DMS53 (cell line): ENCODE measurements at regions not wholly inside any gene's neighbourhood (a gene's known extent, or its start where the extent isn't known, plus 50 kb on each side); places are given as distances from the start of the nearest gene placed in this dataset.

Experiments
- DNase-seq: peaks from one replicate; lab custom pipeline; 2025; lab: John Stamatoyannopoulos, UW

GRCh38 chr2:67241453-67241852 lies 155.7 kb upstream of the ETAA1 start:
- no peak for DNase-seq

DNA sequence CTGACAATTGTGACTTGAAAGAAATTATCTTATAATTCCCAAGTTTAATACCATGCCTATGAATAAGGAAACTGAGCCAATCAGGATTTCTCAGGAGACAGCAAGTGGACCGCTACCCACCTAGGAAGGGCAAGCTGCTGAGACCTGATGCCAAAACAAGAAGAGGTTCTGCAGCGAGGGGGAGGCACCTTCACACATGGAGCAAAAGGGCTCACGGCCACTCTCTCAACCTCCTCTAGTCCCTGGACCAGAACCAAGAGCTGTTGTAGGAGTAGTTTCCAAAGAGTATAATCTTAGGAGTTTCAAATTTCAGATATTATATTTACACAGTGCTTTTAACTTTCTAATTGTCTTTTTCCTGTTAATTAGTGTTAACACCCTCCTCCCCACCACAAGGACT lies 154.7 kb upstream of the ETAA1 start:
- no peak for DNase-seq

GRCh38 chr2:67243919-67244318 lies 153.2 kb upstream of the ETAA1 start:
- peak; percentile 45 for DNase-seq

DNA sequence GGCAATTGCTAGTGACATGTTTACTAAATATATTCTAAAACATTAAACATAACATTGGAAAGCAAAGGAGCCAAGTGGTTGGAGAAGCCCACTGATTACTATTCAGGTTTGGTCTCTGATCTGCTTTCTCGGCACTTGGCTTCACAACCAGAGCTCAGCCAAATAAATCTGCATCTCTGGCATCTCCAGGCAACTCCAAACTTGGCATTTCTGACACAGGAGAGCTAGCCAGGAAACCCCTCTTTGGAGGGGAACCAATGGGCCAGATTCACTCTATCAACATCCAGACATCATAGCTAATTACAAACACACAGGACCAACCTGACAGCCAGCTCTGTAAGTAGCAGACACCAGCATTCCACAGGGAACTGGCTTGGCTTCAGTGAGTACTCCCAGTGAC lies 150.3 kb upstream of the ETAA1 start:
- no peak for DNase-seq

- no peak for DNase-seq
These were observed 145.4 kb upstream of the ETAA1 start for GRCh38 chr2:67251741-67252140.

DNA sequence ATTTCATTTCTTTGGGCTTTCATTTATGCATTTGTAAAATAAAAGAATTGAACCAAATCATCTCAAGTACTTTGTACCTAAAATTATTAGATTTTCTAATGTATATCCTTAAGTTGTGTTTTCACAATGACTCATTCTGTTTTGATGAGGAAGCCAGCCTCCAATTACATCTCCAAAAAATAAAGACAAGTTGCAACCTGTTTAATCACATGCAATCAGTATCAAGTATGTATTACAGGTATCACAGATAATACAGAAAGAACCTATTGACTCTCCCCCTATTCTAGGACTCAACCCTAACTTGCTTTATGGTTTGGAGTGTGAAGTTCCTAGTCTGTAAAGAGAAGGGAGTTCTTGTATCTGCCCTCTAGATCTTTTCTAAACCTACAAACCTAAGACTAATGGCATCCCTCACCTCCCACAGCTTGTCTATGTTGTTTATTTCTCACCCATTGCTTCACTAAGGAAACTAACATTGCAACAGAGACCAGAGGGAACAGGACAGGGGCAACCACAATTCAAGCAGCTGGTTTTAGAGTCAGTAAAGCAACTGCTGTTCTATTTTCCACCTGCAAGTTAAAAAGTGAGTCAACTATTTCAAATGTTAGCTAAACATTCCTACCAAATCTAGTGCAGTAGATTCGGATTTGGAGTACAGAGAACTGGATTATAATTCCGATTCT lies 141.1 kb upstream of the ETAA1 start:
- peak; percentile 58 for DNase-seq

GRCh38 chr2:67256892-67257291 lies 140.2 kb upstream of the ETAA1 start:
- DNase-seq = no peak

DNA sequence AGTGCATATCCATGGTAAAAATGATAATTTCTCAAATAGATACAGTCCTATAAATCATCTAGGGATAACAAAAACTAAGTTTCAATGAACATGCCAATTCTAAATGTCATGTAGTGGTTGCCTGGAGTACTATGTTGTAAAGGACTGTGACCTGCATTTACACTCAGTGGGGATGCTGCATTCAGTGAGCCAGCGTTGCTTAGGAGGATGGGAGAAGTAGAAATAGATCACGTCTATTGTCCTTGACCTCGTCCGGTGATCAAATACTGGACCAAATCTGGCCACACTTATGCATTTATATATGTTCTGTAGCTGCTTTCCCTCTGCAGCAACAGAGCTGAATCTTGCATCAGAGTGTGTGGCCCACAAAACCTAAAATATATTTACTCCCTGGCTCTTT lies 139.0 kb upstream of the ETAA1 start:
- no peak for DNase-seq

DNA sequence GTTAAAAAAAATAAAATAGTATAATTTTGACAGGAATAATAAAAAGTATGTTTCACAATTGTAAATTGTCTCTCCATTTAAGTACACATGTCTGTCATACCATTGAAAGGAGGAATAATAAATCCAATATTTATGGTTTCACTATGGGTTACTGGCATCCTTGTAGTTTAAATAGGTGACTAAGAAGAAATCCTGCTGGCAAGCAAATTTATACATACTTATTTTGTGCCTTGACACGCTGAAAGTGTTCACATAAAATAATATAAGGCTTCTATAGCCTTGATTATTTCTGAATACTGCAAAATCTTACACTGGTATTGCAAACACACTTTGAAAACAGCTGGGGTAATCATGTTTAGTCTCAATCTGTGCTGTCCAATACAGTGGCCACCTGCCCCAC lies 138.3 kb upstream of the ETAA1 start:
- no peak for DNase-seq

GRCh38 chr2:67259556-67260342 lies 137.4 kb upstream of the ETAA1 start:
- peak; percentile 62 for DNase-seq

- no peak for DNase-seq
These were observed 136.5 kb upstream of the ETAA1 start for GRCh38 chr2:67260343-67261277.

GRCh38 chr2:67267241-67267640 lies 129.9 kb upstream of the ETAA1 start:
- no peak for DNase-seq

- DNase-seq = no peak
These were observed 128.3 kb upstream of the ETAA1 start for GRCh38 chr2:67268797-67269196.

DNA sequence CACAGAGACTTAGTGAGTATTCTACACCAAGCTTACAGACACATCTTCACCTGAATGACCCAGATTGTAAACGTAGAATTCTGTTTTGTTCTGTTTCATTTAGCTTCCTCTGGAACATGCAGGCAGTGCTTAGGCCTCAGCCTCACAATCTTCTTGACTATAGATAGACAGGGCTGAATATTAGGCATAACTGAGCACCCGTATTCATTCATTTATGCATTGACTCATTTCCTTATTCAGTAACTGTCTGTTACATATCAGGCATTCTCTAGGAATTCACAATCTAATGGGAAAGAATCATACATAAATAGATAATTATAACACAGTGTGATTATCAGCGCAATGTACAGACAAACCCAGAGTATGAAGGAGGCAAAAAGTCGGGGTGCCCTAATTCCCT lies 124.9 kb upstream of the ETAA1 start:
- DNase-seq = no peak

GRCh38 chr2:67277450-67277849 lies 119.7 kb upstream of the ETAA1 start:
- DNase-seq = peak; percentile 6

DNA sequence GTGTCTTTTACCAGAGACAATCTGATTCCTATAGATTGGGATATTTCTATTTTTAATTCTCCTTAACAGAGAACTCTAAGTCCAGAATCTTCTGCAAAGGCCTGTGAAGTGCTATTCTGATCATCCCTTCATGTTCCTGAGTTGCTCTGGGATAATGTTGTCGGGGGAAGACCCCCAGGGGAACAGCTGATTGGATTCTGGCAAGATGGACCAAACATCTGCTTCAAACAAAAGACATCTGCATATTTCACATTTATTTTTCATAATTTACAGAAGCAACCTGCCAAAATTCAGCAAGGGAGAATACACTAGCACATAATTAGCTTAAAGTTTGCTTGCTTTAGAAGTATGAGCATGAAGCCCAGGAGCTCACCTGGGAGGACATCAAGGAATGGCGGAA lies 116.0 kb upstream of the ETAA1 start:
- no peak for DNase-seq

DNA sequence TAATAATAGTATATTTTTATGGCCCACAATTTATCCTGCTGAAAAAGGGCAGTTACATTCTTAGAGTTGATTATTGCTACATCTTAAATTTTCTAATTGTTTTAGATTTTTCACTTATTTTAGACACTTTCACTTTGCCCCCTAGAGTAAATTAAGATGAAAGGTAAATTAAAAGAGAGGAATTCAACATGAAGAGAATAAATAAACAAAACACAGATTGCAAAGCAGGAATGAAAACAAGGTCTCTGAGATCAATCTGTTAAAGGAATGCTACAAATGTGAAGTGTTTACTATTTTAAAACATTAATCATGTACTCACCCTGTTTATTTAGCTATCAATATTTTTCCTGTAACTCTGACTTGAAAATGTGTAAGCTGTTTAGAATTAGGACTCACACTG lies 113.5 kb upstream of the ETAA1 start:
- DNase-seq = no peak

DNA sequence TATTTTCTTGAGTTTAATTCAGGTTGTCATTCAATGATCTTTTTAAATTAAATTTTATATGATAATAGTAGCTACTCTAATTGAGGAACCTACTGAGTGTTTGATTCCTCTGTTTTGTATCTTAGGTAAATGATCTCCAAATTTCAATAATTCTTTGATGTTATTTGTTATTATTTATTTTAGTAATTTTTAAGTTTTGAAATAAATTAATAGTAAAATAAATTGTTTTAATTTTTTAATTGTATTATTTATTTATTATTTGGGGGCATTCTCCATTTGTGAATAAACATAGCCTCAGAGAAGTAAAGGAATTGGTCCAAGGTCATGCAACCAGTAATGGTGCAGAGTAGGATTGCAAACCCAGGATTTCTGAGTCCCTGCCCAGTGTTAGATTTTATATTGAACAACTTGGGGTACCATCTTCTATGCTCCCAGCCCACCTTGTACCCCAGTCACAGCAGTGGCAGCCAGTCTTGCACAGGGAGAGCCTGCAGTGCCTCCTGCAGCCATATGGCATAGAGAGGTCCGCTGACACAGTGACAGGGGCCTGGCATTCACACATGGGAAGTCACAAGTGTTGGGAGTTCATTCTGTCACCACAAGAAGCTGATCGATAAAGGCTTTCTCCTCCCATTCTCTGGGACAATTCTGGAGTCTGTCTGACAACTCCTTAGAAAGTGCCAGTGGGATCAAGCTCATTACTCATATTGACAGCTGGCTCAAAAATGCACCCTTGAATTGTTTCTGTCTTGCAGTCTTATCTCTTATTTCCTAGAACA lies 110.0 kb upstream of the ETAA1 start:
- no peak for DNase-seq

- no peak for DNase-seq
These were observed 107.9 kb upstream of the ETAA1 start for GRCh38 chr2:67289271-67289670.

DNA sequence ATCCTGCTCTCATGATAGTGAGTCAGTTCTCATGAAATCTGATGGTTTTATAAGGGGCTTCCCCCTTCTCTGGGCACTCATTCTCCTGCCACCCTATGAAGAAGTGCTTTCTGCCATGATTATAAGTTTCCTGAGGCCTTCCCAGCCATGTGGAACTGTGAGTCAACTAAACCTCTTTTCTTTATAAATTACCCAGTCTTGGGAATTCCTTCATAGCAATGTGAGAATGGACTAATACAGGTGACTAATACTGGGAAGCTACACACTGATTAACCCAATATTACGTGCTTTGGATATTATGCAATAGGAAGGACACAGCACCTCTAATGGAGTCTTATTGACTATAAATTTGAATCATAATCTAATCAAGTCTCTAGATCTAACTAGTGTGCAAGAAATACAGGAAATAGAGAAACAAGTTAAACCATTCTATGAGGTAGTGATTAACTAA lies 107.2 kb upstream of the ETAA1 start:
- DNase-seq = no peak

- no peak for DNase-seq
These were observed 106.5 kb upstream of the ETAA1 start for GRCh38 chr2:67290451-67291290.
